ENCODE measurements at regions not wholly inside any gene's neighbourhood (a gene's known extent, or its start where the extent isn't known, plus 50 kb on each side); places are given as distances from the start of the nearest gene placed in this dataset.
"Not testable (repeated sequence)": the region's sequence is repeated elsewhere in the genome, so short reads cannot be mapped to it uniquely, and the experiment has no call there.

DNA sequence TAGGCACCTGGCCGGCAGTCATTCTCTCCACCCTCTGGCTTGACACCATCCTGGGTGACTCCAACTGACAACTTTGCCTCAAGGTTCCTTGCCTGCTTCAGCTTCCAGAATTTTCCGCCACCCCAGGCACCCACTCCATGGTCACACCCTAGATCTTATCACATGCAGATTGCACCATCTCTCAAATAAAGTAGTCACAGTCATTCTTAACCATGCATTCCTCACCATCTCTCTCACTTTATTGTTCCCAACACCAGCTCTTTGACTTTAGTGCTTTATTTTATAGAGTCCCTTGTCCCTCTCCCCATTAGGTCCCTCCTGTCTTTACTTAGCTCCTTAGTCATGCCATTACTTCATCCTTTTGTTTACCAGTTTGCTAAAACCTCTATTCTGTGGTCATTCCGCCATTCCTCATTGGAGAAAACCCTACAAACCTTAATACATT is 351.7 kb downstream of the SPRY2 start:
- no peak for DNase-seq (ENCODE audit: low read depth in 2 of 2)

DNA sequence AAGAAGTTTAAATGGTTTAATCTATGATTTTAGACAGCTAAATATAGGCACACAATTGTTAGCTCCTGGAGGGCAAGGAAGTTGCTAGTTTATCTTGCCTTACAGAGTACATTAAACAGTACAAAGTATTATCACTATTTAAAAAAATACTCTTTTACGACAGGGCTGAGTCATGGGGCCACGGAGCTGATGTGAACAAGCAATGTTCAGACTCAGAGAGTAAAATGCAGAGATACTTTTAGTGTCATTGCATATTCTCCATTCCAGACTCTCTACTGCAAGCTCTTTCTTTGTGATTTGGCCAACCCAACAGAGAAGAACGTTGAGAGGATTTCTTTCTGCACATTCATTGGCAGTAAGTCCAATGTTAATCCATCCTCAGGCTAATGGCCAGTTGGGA is 352.4 kb downstream of the SPRY2 start:
- DNase-seq (ENCODE audit: low read depth in 2 of 2) = peak; percentile 9 to 15

DNA sequence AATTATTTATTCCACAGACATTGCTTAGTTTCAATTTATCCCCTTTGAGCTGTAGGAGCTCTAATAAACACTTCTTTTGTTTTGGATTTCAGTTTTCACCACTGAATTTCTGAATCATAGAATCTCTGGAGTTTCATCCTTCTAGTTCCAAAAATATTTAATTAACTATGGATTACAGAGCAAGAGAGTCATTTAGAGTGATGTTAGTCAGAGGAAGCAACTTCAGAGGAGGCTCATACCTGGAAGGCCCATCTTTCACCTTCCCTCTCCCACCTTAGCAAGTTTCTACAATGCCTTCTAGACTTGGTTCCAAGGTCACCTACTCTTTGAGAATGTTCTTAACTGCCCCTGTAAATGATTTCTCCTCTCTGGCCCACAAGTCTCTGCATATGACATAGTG is 353.2 kb downstream of the SPRY2 start:
- DNase-seq (ENCODE audit: low read depth in 2 of 2) = no peak

DNA sequence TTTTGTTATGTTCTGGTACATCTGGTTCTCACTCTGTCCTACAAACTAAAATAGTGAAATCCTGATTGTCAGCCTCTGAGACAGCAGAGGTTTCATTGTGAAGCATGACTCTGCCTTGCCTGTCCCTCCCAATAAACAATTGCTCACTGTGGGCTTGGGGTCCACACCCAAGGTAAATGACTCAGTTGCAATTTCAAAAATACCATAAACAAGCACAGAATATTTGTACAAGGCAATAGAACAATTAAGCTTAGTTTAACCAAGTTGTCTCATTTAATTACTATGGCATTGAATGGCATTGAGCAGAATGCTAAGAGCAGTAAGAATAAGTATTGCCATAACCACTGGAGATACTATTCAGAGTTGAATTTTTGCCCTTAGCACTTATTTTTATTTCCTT is 353.6 kb downstream of the SPRY2 start:
- no peak for DNase-seq (ENCODE audit: low read depth in 2 of 2)

DNA sequence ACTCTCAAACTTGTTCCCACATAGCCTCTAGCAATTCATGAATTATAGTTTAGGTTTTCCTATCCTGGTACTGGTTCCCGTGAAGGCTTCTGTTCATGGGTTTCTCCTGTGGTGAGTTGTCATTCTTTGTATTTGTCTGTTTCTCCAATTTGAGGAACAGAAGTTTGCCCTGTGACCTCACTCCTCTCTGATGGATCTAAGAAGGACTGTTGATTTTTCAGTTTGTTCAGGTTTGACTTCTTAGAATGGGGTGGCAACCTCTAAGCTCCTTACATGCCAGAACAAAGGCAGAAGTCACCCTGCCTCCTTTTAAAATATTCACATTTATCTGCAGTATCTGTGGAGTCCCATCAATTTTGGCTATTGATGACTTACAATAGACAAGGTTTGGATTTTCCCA is 354.0 kb downstream of the SPRY2 start:
- no peak for DNase-seq (ENCODE audit: low read depth in 2 of 2)

DNA sequence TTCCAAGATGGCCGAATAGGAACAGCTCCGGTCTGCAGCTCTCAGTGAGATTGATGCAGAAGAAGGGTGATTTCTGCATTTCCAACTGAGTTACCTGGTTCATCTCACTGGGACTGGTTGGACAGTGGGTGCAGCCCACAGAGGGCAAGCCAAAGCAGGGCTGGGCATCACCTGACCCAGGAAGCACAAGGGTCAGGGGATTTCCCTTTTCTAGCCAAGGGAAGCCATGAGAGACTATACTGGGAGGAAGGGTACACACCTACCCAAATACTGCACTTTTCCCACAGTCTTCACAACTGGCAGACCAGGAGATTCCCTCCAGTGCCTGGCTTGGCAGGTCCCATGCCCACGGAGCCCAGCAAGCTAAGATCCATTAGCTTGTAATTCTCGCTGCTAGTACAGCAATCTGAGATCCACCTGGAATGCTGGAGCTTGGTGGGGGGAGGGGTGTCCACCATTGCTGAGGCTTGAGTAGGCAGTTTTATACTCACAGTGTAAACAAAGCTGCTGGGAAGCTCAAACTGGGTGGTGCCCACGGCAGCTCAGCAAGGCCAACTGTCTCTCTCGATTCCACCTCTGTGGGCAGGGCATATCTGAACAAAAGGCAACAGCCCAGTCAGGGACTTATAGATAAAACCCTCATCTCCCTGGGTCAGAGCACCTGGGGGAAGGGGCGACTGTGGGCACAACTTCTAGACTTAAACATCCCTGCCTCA is 365.8 kb downstream of the SPRY2 start:
- not testable (repeated sequence) for DNase-seq (ENCODE audit: low read depth in 2 of 2)

DNA sequence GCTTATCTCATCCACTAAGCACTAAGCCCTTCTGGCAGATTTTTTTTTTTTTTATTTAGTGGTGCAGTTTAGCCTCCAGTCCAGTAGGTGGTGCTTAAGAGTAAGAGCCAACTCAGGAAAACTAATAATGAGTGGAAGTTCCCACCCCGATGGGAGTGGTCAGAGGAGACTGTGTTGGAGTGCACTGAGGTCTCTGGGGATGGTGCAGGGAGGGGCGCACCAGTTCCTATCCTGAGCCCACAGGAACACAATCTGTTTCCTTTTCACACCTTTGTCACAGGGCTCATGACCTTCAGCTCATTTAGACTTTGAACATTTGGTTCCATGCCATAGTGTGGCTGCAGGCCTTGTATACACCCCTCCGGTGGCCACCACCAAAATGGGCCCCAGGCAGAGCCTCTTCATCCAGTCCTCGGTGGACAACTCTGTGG is 367.4 kb downstream of the SPRY2 start:
- DNase-seq (ENCODE audit: low read depth in 2 of 2) = no peak

DNA sequence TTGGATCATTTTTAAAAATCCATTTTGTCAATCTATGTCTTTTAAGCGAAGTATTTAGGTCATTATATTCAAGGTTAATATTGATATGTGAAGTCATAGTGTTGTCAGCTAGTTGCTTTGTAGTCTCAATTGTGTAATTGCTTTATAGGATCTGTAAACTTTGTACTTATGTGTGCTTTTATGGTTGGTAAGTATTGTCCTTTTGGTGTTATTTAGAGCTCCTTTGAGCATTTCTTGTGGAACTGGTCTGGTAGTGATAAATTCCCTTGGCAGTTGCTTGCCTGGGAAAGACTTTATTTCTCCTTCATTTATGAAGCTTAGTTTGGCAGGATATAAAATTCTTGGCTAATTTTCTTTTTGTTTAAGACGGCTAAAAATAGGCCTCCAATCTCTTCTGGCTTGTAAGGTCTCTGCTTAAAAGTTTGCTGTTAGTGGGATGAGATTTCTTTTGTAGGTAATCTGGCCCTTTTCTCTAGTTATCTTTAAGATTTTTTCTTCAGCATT is 368.8 kb downstream of the SPRY2 start:
- DNase-seq (ENCODE audit: low read depth in 2 of 2) = no peak

DNA sequence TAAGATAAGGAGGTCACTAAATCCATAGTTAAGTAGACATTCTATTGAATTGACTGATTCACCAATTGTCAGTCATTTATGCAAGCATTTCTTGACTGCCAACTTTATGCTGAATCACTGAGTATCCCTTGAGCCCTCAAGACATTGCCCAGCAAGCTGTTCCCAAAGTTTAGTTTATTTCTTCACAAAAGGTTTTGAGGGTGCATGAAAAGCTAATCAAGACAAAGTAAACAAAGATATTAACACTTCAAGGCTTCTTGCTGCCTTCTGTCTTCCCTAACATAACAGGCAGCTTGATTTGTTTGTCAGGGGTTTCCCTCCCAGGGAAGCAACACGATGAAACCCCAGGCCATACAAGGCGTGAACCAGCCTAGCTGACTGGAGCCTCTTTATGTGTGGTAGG is 374.4 kb downstream of the SPRY2 start:
- no peak for DNase-seq (ENCODE audit: low read depth in 2 of 2)

DNA sequence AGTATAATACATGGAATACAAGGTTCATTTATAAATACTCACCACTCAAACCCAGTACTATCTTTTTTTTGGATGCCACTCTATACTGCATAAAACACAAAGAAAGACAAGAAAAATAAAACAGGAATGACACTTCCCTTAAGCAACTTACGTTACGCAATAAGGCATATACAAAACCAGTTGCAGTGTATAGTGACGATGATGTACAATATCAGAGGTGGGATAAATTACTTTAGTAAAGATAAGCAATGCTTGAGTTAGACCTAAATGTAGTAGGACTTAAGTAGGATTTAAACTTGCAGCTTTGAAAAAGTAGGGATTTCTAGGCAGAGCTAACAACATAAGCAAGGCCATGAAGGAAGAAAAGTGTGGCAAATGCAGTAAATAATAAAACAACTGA is 374.9 kb downstream of the SPRY2 start:
- no peak for DNase-seq (ENCODE audit: low read depth in 2 of 2)

DNA sequence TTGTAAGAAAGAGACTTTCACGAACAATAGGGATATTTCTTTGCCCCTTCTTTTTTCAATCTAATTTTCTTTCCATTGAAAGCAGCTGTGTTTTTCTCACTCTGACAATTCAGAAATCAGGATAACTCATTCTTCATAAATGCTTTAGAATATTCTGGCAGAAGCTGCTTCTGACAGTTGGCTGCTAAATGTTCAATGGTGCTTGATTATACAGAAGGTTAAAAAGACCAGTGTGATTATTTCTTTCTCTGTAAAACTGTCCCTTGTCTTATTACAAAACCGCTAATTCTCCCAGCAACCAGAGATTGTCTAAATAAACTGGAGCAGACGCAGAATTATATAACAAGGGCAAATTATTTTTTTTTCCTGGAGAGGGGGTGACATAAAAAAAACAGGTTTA is 394.4 kb downstream of the SPRY2 start:
- no peak for DNase-seq (ENCODE audit: low read depth in 2 of 2)

DNA sequence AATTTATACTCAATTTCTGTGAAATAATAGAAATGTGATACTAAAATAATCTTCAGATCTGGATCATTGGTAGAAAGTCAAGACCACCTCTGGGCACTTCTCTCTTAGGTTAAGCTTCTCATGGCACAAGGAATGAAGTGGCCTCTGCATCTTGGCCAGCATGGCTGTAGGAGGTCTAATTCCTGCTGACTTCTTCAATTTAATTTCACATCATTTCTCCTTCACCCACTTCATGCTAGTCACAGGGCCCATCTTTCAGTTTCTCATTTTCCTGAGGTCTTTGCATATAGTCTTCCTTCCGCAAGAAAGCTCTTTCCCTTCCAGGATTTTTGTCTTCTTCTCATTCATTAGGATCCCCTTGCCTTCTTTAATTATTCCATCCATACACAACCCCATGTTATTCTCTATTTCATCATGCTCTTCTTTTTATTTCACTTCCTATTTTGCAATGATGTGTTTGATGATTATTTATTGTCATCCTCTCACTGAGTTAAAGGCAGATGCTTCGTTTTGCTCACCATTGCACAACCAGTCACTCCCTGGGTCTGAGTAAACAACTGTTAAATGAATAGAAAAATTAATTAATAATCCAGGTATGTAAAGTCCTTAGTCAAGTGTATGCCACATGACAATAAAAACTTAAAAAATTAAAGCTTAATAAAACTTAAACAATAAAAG is 397.4 kb downstream of the SPRY2 start:
- no peak for DNase-seq (ENCODE audit: low read depth in 2 of 2)

DNA sequence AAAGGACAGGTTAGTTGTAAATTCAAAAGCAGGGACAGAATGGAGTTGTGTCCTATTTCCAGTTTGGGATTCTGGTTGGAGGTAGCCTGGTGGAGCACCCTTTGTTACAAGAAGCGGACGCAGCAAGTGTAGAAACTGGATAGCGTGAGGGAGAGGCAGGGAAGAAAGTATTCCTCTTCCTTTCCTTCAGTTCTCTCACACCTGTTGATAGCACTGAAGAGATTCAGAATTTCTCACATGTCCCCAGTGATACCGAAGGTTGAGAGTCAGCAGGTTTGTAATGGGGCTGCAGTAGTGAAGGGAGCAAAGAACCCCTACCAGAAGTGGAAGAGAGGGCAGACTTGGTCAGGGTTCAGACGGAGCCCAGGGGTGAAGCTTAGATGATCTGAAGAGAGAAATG is 399.2 kb downstream of the SPRY2 start:
- no peak for DNase-seq (ENCODE audit: low read depth in 2 of 2)

DNA sequence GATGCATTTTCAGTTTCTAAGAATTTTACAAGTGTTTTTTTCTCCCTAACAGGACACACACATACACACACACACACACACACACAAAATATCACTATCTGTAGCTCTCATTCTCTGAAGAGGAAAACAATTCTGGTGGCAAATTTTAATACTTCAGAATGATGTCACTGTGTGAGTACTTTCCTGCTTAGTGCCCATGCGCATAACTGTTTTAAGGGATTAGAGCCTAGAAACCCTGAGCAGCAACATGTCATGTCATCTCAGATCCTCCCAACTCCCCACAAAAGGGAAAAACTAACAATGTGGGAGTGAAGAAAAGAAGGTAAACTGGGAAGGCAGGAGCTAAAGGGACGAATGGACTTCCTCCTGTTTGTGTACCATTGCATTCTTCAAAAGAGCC is 401.2 kb downstream of the SPRY2 start:
- no peak for DNase-seq (ENCODE audit: low read depth in 2 of 2)

DNA sequence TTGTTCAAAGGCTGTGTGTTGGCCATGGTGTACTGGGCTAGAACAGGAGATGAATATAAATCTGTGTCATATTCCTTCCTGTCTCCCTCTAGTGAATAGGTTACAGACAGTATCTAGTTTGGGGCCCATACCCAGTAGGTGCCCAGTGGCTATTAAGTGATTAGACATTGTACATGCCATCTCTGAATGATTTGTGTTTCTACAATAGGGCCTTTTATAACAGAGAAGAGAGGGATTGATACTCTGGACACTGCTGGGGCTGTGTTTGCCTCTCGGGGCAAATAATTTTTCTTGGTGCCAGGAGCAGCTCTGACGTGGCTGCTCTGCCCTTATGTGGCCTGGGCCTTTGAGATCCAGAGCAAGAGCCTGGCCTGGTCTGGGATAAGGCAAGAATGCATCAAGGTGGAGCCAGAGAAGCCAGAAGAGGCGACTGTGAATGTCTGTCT is 403.1 kb downstream of the SPRY2 start:
- no peak for DNase-seq (ENCODE audit: low read depth in 2 of 2)

DNA sequence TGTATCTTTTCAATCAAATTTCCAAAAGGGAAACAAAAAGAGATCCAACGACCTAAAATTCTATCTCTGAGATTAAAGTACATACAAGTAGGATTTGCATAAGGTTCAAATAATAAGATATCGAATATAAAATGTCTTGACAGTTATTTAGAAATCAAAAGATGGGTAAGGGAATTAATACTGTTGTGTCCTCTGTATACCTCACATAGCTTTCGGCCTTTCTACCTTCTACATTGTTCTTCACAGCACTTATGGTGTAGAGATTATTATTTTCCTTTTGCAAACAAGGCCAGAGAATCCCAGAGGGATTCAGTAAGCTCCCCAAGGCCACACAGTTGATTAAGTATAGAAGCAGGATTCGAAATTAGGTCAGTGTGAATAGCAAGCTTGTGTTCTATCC is 403.6 kb downstream of the SPRY2 start:
- no peak for DNase-seq (ENCODE audit: low read depth in 2 of 2)

DNA sequence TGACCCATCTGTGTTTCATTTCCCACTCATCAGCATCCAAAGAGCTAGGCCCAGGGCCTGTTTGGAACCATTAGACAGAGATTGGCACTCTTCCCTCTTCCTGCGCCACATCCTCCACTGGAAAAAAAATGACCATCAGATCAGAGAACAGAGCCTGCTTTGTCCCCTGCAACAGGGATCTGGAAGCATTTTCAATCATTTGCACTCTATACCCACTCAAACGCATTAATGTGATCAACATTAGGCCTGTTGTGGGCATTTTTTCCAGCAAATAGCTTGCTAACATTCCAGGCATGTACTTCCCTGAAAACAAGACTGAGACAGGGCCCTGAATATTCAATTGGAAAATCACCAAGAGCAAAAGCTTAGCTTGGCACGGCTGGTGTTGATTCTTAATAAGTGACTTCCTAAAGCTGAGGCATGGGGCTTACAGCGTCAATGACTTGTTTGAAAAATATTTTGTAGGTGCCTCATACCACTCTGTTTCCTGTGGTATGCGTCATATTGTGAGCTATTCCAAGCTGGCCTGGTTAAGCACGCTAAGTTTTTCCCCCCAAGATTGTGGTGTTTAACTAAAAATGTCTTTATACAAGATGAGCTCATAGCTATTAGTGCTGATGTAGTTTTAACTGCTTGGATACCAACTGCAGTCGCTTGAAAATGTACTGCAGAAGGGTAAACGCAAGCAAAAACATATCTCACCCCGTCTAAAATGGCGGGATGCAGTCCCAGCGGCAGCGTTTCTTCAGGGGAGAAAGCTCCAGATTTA is 404.4 kb downstream of the SPRY2 start:
- peak; percentile 98 for DNase-seq (ENCODE audit: low read depth in 2 of 2)

DNA sequence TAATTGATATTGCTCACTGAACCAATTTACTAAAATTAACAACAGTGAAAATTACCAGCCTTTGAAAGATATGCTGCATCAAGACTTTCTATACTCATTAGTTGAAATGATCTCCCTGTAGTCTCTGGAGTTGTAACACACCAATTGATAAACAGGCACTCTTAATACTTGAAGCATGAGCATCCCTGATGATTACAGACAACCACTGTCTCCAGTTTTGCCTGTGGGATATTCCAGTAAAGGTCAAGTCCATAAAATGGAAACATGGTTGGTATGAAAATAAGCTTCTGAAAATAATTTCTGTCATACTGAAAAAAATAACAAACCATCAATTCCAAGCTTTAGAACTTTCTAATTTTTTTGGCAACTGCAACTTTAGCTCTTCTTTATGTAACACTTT is 405.8 kb downstream of the SPRY2 start:
- DNase-seq (ENCODE audit: low read depth in 2 of 2) = no peak

DNA sequence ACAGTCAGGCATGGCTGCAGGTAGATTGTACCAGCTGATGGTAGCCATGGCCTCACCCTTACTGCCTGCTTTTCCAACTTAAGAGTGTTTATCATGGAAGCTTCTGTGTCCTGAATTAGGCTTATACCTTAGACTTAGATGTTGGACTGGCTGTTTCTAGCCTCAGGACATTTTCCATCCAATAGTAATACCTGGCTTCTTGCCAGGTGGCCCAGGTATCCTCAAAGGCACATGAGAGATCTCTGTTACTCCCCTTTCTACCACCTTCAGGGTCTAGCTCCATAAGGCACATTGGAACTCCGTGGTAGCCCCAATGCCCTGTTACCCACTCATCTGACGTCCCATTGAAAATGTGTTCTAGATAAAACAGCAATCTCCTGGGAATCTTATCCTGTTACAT is 407.5 kb downstream of the SPRY2 start:
- no peak for DNase-seq (ENCODE audit: low read depth in 2 of 2)

DNA sequence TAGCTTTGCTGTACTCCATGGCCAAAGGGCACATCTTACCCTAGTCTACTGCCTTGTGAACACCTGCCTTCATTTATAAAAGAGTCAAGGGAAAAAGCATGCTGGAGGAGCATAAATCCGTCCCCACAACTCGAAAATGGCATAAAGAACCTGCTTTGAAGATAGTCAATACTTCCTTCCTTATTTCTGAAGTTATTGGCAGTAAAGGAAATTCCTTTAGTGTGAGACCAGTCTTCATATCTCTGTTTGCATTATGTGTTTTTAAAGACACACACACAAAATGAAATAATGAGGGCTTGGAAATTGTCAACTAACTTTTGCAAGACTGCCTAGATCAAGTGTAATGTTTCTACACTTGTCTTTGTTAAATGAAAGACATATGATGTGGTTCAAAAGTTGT is 408.4 kb downstream of the SPRY2 start:
- DNase-seq (ENCODE audit: low read depth in 2 of 2) = no peak

DNA sequence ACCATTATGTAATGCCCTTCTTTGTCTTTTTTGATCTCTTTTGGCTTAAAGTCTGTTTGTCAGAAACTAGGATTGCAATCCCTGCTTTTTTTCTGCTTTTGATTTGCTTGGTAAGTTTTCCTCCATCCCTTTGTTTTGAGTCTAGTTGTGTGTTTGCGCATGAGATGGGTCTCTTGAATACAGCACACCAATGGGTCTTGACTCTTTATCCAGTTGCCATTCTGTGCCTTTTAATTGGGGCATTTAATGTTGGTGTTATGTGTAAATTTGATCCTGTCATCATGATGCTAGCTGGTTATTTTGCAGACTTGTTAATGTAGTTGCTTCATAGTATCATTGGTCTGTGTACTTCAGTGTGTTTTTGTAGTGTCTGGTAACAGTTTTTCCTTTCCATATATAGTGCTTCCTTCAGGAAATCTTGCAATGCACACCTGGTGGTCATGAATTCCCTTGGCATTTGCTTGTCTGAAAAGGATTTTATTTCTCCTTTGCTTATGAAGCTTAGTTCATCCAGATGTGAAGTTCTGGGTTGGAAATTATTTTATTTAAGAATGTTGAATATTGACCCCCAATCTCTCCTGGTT is 416.9 kb downstream of the SPRY2 start:
- not testable (repeated sequence) for DNase-seq (ENCODE audit: low read depth in 2 of 2)

DNA sequence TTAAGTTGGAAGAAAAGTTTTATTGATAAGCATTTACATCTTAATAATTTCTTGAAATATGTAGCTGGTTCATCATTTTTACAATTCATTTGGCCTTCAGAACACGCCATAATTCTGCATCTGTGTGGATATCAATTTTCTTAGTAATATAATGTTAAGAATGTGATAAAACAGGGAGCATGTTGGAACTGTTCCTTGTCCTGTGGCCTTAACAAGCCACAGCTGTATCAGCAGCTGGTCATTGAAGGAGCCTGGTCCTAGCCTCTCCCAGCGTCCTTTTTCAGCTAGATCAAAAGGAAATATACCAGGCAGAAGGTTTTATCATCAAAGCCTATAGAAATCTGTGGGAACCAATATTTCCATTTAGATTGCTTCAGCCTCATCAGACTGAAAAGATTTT is 421.8 kb downstream of the SPRY2 start:
- DNase-seq (ENCODE audit: low read depth in 2 of 2) = no peak

Data from fibroblast of skin of left biceps (primary cell).